Astrocyte of the spinal cord (primary cell): ENCODE measurements at regions not wholly inside any gene's neighbourhood (a gene's known extent, or its start where the extent isn't known, plus 50 kb on each side); places are given as distances from the start of the nearest gene placed in this dataset.

ENCODE experiments used
- DNase-seq: peaks from one replicate; pipeline ENCODE4 v3.0.0; 2011; ENCODE audit warnings: low read depth, low spot score
- H3K4me3 ChIP-seq: 2 replicates; pipeline ENCODE4 v1.5.1; 2011; ENCODE audit warnings: low read depth, mild to moderate bottlenecking, low read length, moderate library complexity
- in situ Hi-C: cut with HindIII; loops from 2 replicates; pipeline ENCODE4 v1.10.0; 2017; ENCODE audit warnings: low sequenced_read_pairs
- TF ChIP-seq, protein P1 (sequence below): IDR thresholded peaks from 2 replicates; pipeline ENCODE4 v1.5.1; 2012; ENCODE audit warnings: low read depth, mild to moderate bottlenecking, low read length, inconsistent platforms

DNA sequence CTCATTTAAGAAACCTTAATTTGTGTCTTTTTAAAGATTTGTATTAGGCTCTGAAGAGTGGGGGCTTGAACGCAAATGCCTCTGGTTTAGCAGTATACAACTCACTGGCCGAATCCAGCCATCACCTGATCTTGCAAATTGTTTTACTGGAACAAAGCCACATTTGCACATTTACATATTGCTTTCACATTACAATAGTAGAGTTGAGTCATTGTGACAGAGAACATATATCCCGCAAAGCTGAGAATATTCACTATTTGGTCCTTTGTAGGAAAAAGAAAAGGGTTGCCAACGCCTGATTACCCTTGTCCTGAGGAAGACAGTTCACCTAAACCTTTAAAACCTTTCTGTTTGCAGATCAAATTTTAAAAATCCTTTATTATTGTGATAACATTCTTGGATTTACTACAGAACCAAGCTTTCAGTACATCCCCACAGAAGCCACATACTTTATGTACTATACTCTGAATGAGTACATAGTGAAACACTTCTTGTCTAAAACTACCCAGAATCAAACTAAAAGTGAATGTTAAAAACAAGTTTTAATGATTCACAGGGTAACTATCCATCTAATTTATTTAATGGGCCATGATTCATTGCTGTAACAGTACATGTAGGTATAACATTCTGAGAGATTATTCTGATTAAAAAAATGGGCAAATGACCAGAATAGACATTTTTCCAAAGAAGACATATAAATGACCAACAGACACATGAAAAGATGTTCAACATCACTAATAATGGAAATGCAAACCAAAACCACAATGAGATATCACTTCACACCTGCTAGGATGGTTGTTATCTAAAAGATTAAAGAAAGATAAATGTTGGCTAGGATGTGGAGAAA, 161.0 kb downstream of the SLC25A46 start:
- TF ChIP-seq, protein P1, sequence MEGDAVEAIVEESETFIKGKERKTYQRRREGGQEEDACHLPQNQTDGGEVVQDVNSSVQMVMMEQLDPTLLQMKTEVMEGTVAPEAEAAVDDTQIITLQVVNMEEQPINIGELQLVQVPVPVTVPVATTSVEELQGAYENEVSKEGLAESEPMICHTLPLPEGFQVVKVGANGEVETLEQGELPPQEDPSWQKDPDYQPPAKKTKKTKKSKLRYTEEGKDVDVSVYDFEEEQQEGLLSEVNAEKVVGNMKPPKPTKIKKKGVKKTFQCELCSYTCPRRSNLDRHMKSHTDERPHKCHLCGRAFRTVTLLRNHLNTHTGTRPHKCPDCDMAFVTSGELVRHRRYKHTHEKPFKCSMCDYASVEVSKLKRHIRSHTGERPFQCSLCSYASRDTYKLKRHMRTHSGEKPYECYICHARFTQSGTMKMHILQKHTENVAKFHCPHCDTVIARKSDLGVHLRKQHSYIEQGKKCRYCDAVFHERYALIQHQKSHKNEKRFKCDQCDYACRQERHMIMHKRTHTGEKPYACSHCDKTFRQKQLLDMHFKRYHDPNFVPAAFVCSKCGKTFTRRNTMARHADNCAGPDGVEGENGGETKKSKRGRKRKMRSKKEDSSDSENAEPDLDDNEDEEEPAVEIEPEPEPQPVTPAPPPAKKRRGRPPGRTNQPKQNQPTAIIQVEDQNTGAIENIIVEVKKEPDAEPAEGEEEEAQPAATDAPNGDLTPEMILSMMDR, result no peak
- in situ Hi-C loops, result no loop called here
- peak; percentile 51 for DNase-seq
- H3K4me3 ChIP-seq, result no peak overlapping the region

DNA sequence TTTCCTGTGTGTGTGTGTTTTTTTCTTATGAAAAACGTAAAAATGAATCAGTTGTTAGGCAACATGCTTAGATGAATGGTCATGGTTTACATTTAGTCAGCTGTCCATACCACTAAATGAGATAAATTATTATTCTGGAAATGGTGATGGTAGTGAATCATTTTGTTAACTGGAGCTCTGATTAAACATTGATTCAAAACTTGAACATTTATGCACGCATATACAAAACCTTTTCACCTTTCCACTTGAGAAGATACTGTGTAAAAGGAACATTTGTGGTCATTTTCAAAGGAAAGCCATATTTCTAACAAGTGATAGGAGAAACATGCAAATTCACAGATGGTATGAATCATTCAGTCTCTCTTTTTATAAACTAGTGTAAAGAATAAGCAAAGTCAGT, 162.0 kb downstream of the SLC25A46 start:
- in situ Hi-C loops, result no loop called here
- TF ChIP-seq, protein P1, result no peak
- peak; percentile 88 for DNase-seq
- no peak overlapping the region for H3K4me3 ChIP-seq

DNA sequence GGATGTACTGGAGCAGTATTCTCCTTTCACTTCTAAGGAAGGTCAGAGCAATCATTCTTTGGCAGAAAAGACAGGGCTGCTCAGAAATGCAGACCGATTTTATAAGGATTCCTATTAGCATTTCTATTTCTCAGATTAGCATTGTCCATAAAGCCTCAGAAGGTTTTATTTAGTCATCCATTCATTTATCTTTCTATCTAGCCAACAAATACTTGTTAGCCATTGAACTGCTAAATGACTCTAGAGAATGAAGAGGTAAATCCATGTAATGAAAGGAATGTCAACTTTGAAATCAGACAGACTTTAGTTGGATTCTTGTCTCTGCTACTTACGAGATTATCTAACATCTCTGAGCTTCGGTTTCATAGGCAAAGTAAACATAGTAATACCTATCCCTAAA, 165.2 kb downstream of the SLC25A46 start:
- H3K4me3 ChIP-seq, result no peak overlapping the region
- TF ChIP-seq, protein P1, result no peak
- in situ Hi-C loops, result no loop called here
- no peak for DNase-seq

DNA sequence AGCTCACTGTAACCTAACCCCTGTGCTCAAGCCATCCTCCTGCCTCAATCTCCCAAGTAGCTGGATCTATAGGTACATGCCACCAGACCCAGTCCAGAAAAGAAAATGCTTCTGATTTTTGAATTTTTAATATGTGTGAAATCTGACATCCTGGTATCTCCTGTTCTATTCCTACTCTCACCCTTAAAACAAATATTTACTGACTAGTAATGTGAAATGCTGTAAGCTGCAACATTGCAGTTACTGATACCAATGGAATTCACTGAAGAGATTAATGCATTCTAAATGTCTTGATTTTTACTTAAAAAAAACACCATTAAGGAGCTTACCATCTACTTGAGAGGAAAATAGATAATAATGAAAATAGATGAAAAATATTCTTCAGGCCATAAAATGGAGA, 162.7 kb upstream of the TSLP start:
- no peak for DNase-seq
- in situ Hi-C loops, result no loop called here
- no peak overlapping the region for H3K4me3 ChIP-seq
- TF ChIP-seq, protein P1, result no peak

DNA sequence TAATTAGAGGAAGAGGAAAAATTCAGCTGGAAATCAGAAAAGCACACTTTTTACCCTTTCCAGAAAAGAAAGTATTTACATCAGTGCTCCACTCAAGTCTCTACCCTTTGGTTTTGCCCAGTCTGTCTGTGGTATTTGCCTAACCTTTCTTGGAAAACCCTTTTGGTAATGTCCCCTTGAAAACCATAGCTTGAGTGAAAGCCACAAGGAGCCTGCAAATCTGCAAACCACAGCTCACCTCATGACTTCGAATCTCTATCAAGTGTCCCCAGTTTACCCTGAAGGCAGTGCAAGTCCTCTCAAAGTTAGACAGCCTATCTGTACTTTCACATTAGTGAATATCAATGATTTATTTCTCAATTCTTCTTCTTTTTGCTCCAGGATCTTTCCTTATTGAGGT, 162.1 kb upstream of the TSLP start:
- H3K4me3 ChIP-seq, result no peak overlapping the region
- in situ Hi-C loops, result no loop called here
- TF ChIP-seq, protein P1, result no peak
- DNase-seq, result peak; percentile 28

DNA sequence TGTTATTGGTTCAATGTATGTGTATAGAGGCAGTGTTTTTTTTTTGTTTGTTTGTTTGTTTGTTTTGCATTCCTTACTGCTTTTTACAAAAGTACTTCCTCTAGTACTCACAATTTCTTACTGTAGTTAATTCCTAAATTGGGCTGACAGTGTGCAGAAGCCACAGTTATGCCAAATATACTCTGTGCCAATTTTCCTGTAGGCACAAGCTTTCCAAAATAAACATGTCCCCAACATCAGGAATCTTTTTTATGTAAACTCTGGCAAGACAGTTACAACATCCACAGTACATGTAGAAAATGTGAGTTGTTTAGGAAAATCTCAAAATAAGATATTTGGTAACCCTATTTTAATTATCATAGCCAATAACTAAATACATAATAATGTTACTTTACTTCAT, 161.6 kb upstream of the TSLP start:
- DNase-seq, result peak; percentile 69
- H3K4me3 ChIP-seq, result no peak overlapping the region
- TF ChIP-seq, protein P1, result no peak
- in situ Hi-C loops, result no loop called here
